OCI-LY3 (cell line): ENCODE measurements at regions not wholly inside any gene's neighbourhood (a gene's known extent, or its start where the extent isn't known, plus 50 kb on each side); places are given as distances from the start of the nearest gene placed in this dataset.

Experiments used
- H2AFZ ChIP-seq: fragments of 200-600, 300-600 bp; shearing (Covaris generic); 2 replicates; pipeline ENCODE4 v1.6.0; 2014; ENCODE audit warnings: antibody characterized with exemption, low read depth, low read length
- H3K27ac ChIP-seq: fragments of 200-600, 300-600 bp; sonication (generic); 2 replicates; pipeline ENCODE4 v1.5.1; 2014; ENCODE audit warnings: mild to moderate bottlenecking, low read length, moderate library complexity, mixed read lengths
- H3K27me3 ChIP-seq: fragments of 200-600, 300-600 bp; sonication (generic); 2 replicates; pipeline ENCODE4 v1.6.1; 2014; ENCODE audit warnings: low read depth, low read length, mixed read lengths
- H3K36me3 ChIP-seq: fragments of 200-600, 300-600 bp; sonication (generic); replicated peaks from 2 replicates; pipeline ENCODE3; 2014; ENCODE audit warnings: low read depth, low read length, mixed read lengths
- H3K4me1 ChIP-seq: fragments of 300-600, 200-600 bp; sonication (generic); 2 replicates; pipeline ENCODE4 v1.6.1; 2014; ENCODE audit warnings: low read length, mixed read lengths
- H3K4me2 ChIP-seq: fragments of 200-600, 300-600 bp; sonication (generic); 2 replicates; pipeline ENCODE4 v1.6.1; 2014; ENCODE audit warnings: low read length, mixed read lengths
- H3K4me3 ChIP-seq: fragments of 300-600, 200-600 bp; sonication (generic); 2 replicates; pipeline ENCODE4 v1.5.1; 2014; ENCODE audit warnings: antibody characterized with exemption, mild to moderate bottlenecking, low read length, moderate library complexity
- H3K79me2 ChIP-seq: fragments of 300-600, 200-600 bp; shearing (Covaris generic); 2 replicates; pipeline ENCODE4 v1.6.1; 2014; ENCODE audit warnings: mild to moderate bottlenecking, low read length, mixed read lengths
- H3K9ac ChIP-seq: fragments of 300-600, 200-600 bp; shearing (Covaris generic); 2 replicates; pipeline ENCODE4 v1.6.0; 2014; ENCODE audit warnings: mild to moderate bottlenecking, low read length, moderate library complexity
- H3K9me3 ChIP-seq: fragments of 200-600, 300-600 bp; shearing (Covaris generic); 2 replicates; pipeline ENCODE4 v1.6.1; 2014; ENCODE audit warnings: low read length, mixed read lengths; ENCODE audit not compliant: insufficient read depth
- H4K20me1 ChIP-seq: fragments of 200-600, 300-600 bp; sonication (generic); 2 replicates; pipeline ENCODE4 v1.6.1; 2016; ENCODE audit warnings: low read length, mixed read lengths; ENCODE audit not compliant: insufficient read depth
- CTCF ChIP-seq: fragments of 200-600, 300-600 bp; sonication (generic); IDR thresholded peaks from 2 replicates; pipeline ENCODE4 v1.5.1; 2014; ENCODE audit warnings: antibody characterized with exemption, low read length, low read depth
- EZH2phosphoT487 ChIP-seq: fragments of 200-600 bp; shearing (Covaris generic); IDR thresholded peaks from 2 replicates; pipeline ENCODE4 v1.6.1; 2018; ENCODE audit warnings: antibody characterized with exemption, mixed run types, low read depth

- no peaks in the 10 kb centered on the region for H3K27me3 ChIP-seq
- H3K79me2 ChIP-seq, result no peaks in the 10 kb centered on the region
- H2AFZ ChIP-seq, result no peak overlapping the region
- no peaks in the 10 kb centered on the region for H4K20me1 ChIP-seq
- no peak overlapping the region for H3K4me3 ChIP-seq
- H3K9me3 ChIP-seq, result no peaks in the 10 kb centered on the region
- H3K4me1 ChIP-seq, result no peaks in the 10 kb centered on the region
- H3K4me2 ChIP-seq, result no peak overlapping the region
- no peak overlapping the region for H3K9ac ChIP-seq
- H3K27ac ChIP-seq, result no peak overlapping the region
- no peaks in the 10 kb centered on the region for H3K36me3 ChIP-seq
- no peak for TF ChIP-seq EZH2phosphoT487
- TF ChIP-seq CTCF, result no peak
These were observed 673.8 kb downstream of the BRD1 start for GRCh38 chr22:49153921-49154320.

- TF ChIP-seq EZH2phosphoT487 (no peak), CTCF (no peak)
- H3K4me2 ChIP-seq, result no peak overlapping the region
- H3K9ac ChIP-seq, result no peak overlapping the region
- H3K4me1 ChIP-seq, result no peaks in the 10 kb centered on the region
- H4K20me1 ChIP-seq, result no peaks in the 10 kb centered on the region
- H3K27me3 ChIP-seq, result no peaks in the 10 kb centered on the region
- H3K27ac ChIP-seq, result no peak overlapping the region
- H3K79me2 ChIP-seq, result no peaks in the 10 kb centered on the region
- H3K9me3 ChIP-seq, result no peaks in the 10 kb centered on the region
- no peak overlapping the region for H2AFZ ChIP-seq
- no peaks in the 10 kb centered on the region for H3K36me3 ChIP-seq
- H3K4me3 ChIP-seq, result no peak overlapping the region
These were observed 674.5 kb downstream of the BRD1 start for GRCh38 chr22:49152939-49153770.

GRCh38 chr22:49152127-49152938, 675.3 kb downstream of the BRD1 start:
- Histone ChIP-seq H3K9me3 (no peaks in the 10 kb centered on the region), H3K4me3 (no peak overlapping the region), H3K4me2 (no peak overlapping the region), H3K4me1 (no peaks in the 10 kb centered on the region), H3K36me3 (no peaks in the 10 kb centered on the region), H3K27me3 (no peaks in the 10 kb centered on the region), H3K27ac (no peak overlapping the region), H3K9ac (no peak overlapping the region), H4K20me1 (no peaks in the 10 kb centered on the region), H2AFZ (no peak overlapping the region), H3K79me2 (no peaks in the 10 kb centered on the region)
- no peak for TF ChIP-seq EZH2phosphoT487
- no peak for TF ChIP-seq CTCF
